HCT116 (cell line): ENCODE measurements at regions not wholly inside any gene's neighbourhood (a gene's known extent, or its start where the extent isn't known, plus 50 kb on each side); places are given as distances from the start of the nearest gene placed in this dataset.

ENCODE experiments used
- CEBPB ChIP-seq: IDR thresholded peaks from 2 replicates; pipeline ENCODE4 v1.6.1; 2012; ENCODE audit warnings: low read depth
- TF ChIP-seq, protein P1 (sequence below), 3 experiments: fragments of 200-600 bp in 1 of 3; sonication (generic) in 1 of 3; IDR thresholded peaks in 2 of 3; conservative IDR thresholded peaks in 1 of 3; 2 replicates each; pipeline ENCODE4 v1.5.1; 2012 to 2017; ENCODE audit warnings: low read depth in 2 of 3, low read length in 2 of 3, antibody characterized with exemption in 1 of 3, borderline replicate concordance in 1 of 3, control low read depth in 1 of 3, mild to moderate bottlenecking in 1 of 3, mixed read lengths in 1 of 3, mixed run types in 1 of 3, moderate library complexity in 1 of 3; ENCODE audit not compliant: insufficient read depth in 1 of 3

DNA sequence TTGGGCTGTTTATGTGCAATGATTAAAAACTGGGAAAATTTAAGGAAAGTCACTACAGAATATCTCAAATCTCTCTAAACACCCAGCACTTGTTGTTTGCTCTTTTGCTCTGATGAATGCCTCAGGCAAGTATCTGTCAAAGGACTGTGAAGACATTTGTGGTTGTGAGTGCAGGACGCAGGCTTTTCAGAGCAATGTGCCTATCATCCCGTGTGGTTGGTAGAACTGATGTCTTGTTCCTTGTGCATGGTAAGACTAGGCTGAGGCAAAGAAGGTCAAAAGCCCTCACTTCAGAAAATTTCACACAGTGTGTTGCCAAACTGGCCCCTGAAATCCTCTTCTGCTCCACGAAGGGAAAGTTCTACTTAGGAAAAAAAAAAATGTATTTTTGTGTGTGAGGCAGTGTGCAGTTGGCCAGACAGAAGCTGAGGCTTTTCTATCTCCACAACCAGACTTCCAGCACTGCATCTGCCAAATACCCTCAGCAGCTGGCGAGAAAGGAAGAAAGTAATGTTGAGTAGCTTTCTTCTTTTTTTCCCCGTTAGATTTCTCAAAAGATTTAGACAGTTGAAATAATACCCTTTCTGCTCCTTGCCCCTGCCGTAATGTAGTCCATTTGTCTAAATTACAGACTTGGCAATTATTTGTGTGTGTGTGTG is 1103.1 kb downstream of the VRK1 start:
- TF ChIP-seq, protein P1, sequence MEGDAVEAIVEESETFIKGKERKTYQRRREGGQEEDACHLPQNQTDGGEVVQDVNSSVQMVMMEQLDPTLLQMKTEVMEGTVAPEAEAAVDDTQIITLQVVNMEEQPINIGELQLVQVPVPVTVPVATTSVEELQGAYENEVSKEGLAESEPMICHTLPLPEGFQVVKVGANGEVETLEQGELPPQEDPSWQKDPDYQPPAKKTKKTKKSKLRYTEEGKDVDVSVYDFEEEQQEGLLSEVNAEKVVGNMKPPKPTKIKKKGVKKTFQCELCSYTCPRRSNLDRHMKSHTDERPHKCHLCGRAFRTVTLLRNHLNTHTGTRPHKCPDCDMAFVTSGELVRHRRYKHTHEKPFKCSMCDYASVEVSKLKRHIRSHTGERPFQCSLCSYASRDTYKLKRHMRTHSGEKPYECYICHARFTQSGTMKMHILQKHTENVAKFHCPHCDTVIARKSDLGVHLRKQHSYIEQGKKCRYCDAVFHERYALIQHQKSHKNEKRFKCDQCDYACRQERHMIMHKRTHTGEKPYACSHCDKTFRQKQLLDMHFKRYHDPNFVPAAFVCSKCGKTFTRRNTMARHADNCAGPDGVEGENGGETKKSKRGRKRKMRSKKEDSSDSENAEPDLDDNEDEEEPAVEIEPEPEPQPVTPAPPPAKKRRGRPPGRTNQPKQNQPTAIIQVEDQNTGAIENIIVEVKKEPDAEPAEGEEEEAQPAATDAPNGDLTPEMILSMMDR (IDR thresholded peaks at IDR 0.05 in 2 of 3, conservative IDR thresholded peaks at IDR 0.05 in 1 of 3; ENCODE audit: borderline replicate concordance in 1 of 3, insufficient read depth in 1 of 3, low read depth in 2 of 3, low read length in 2 of 3) = no peak
- TF ChIP-seq CEBPB = no peak
